ENCODE measurements at regions not wholly inside any gene's neighbourhood (a gene's known extent, or its start where the extent isn't known, plus 50 kb on each side); places are given as distances from the start of the nearest gene placed in this dataset.

- DNase-seq (ENCODE audit: low read depth), result no peak
These were observed 62.4 kb upstream of the MKLN1 start for GRCh38 chr7:131265227-131265626.

- no peak for DNase-seq (ENCODE audit: low read depth)
These were observed 60.0 kb upstream of the MKLN1 start for GRCh38 chr7:131267631-131268030.

GRCh38 chr7:131268906-131269305 lies 58.8 kb upstream of the MKLN1 start:
- no peak for DNase-seq (ENCODE audit: low read depth)

- no peak for DNase-seq (ENCODE audit: low read depth)
These were observed 55.6 kb upstream of the MKLN1 start for GRCh38 chr7:131272086-131272485.

- no peak for DNase-seq (ENCODE audit: low read depth)
These were observed 52.7 kb upstream of the MKLN1 start for GRCh38 chr7:131274986-131275385.

- no peak for DNase-seq (ENCODE audit: low read depth)
These were observed 51.5 kb upstream of the MKLN1 start for GRCh38 chr7:131276190-131276589.

GRCh38 chr7:131276748-131277147 lies 50.9 kb upstream of the MKLN1 start:
- no peak for DNase-seq (ENCODE audit: low read depth)
